ENCODE measurements at regions not wholly inside any gene's neighbourhood (a gene's known extent, or its start where the extent isn't known, plus 50 kb on each side); places are given as distances from the start of the nearest gene placed in this dataset.

GRCh38 chr2:185144159-185144919, 546.0 kb downstream of the ZNF804A start:
- TF ChIP-seq, protein P1, sequence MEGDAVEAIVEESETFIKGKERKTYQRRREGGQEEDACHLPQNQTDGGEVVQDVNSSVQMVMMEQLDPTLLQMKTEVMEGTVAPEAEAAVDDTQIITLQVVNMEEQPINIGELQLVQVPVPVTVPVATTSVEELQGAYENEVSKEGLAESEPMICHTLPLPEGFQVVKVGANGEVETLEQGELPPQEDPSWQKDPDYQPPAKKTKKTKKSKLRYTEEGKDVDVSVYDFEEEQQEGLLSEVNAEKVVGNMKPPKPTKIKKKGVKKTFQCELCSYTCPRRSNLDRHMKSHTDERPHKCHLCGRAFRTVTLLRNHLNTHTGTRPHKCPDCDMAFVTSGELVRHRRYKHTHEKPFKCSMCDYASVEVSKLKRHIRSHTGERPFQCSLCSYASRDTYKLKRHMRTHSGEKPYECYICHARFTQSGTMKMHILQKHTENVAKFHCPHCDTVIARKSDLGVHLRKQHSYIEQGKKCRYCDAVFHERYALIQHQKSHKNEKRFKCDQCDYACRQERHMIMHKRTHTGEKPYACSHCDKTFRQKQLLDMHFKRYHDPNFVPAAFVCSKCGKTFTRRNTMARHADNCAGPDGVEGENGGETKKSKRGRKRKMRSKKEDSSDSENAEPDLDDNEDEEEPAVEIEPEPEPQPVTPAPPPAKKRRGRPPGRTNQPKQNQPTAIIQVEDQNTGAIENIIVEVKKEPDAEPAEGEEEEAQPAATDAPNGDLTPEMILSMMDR (IDR thresholded peaks at IDR 0.05): no peak
- no peak for TF ChIP-seq POLR2AphosphoS5 (IDR thresholded peaks at IDR 0.05)

Data from prostate gland (tissue), 2 donors.